Stimulated activated CD8-positive, alpha-beta memory T cell treated with anti-CD3 and anti-CD28 coated beads, Interleukin-7, amount 100 ng/mL, for 48 hours (primary cell): ENCODE measurements at regions not wholly inside any gene's neighbourhood (a gene's known extent, or its start where the extent isn't known, plus 50 kb on each side); places are given as distances from the start of the nearest gene placed in this dataset.

ENCODE experiments used
- DNase-seq, 2 donors: peaks; one replicate each; pipeline ENCODE4 v3.0.0-alpha.2; 2020; ENCODE audit warnings: low read depth in 1 of 2; ENCODE audit errors: extremely low read depth in 1 of 2

DNA sequence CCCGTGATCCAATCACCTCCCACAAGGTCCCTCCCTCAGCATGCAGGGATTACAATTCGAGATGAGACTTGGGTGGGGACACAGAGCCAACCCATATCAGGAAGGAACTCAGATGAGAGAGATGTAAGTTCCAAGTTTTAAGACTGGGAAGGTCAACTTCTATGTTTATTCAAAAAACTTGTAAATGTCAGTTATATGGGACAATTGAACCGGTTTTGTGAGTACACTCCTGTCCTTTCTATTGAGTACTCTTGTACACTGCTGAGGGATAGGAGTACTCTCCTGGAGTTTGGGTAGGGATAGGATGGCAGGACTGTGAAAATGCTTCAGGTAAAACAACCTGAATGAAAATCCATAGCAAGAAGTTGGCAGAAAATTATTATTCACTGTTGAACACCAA, 239.1 kb downstream of the ZNF674 start:
- no peak for DNase-seq

DNA sequence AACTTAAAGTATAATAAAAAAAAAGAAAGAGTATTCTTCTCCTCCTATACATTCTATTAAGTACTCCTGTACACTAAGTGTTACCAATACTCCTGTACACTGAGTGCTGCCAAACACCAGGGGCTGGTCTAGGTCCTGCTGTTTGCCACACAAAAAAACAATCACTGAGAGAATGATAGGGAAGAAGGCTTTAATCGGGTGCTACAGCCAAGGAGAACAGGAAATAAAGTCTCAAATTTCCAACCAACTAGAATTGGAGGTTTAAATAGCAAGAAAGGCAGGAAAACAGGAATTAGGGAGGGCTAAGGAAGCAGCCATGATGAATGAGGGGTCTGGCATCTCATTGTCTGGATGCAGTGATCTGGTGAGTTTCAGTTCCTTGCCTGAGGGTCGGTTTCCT, 239.8 kb downstream of the ZNF674 start:
- DNase-seq = no peak

DNA sequence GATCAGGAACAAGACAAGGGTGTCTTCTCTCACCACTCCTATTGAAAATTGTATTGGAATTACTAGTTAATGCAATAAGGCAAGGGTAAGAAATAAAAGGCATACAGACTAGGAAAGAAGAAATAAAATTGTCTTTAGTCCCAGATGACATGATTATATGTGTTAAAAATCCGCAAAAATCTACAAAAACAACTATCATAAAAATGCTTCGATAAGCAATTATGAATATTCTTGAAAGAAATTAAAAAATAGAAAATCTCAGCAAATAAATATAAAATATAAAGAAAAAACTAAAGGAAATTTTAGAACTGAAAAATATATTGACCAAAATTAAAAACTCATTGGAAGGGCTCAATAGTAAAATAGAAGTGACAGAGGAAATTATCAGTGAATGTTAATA, 243.3 kb downstream of the ZNF674 start:
- no peak for DNase-seq

DNA sequence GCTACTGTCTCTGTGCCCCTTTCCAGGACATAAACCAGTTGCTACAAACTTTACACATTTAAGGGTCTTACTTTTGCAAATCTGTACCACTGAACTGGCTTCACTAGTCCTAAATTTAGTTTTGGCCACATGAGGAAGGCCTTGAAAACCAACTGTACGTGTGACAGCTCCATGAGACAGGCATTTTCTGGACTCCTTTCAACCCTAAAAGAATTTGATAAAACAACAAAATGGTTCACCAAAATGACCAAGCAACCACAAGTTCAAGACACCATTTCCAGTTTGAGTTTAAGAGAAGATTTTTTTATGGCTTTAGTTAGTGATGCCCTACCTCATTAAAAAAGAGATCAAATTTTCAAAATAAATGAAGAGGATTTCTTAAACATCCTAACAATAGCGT, 246.4 kb downstream of the ZNF674 start:
- DNase-seq = no peak

DNA sequence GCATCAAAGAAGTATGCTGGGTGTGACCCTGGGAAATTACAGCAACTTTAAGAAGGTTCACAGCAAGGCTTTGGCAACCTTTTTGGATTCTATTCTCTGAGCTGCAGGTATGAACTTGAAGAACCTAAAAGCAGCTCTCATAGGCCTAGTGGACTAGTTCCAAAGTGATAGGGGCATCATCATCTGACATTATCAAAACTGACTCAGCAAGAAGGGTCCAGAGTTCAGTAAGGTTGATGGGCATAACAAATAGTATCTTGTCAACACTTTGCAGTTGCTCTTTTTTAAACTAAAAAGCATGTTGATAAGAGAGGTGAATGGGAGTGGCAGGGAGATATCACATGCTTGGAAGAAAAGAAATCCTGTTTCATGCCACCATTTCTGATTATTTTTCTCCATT, 249.3 kb downstream of the ZNF674 start:
- no peak for DNase-seq

DNA sequence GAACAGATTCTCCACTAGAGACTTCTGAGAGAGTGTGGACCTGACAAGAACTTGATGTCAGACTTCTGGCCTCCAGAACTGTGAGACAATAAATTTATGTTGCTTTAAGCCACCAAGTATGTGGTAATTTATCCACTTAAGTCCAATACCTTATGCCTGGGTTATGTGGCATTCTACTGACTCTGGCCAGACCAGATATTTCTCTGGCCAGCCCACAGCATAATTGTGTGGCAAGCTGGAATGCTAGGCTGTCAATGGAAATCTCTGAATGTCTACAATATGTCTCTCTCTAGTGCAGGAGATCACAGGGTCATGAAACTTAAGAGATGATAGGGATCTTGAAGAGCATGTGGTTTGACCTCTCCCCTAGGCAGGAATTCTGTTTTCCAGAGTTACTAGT, 251.0 kb downstream of the ZNF674 start:
- no peak for DNase-seq

DNA sequence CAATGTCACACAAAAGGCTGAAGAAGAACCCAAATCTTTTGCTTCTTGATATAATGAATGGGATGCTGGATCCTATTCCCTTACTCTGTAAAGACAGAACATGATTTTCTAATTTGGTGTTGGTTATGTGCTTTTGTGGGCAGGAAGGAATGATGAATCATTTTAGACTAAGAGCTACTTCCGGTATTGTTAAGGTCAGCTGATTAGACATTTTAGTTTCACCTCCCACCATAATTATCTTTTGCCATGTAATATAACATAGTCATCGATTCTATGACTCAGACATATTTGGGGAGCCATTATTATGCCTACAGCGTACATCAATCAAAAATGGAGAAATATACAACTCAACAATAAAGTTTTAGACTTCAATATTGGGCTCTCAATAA, 265.3 kb downstream of the ZNF674 start:
- DNase-seq = no peak

DNA sequence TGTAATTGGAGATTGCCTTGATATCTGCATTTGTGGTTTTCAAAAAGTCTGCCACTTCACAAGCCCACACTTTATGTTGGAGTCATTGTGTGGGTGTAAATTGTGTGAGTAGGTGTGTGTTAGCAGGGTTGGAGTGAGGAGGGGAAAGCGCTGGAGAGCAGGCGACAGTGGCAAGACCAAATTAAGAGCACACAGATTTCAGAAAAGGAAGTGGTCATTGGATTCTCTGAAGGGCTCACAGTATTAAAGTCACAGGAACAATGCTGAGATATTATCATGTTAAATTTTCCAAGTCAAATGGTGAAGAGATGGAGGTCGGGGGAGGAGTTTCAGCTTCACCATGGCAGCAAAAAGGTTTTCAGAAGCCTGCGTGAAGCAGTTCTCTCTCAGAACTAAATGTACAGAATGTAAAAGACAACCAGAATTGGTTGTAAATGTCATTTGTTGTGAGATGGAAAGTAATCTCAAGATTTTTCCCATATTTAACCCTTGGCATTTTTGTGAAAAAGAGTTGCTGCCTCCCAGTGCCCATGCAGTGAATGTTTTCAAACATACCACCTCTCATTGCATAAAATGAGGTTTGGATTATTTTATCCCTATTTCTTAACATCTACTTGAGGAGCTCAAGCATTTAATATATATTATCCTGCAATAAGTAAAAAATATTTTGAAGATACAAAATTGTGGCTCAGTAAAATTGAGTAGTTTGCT, 265.9 kb downstream of the ZNF674 start:
- no peak for DNase-seq

DNA sequence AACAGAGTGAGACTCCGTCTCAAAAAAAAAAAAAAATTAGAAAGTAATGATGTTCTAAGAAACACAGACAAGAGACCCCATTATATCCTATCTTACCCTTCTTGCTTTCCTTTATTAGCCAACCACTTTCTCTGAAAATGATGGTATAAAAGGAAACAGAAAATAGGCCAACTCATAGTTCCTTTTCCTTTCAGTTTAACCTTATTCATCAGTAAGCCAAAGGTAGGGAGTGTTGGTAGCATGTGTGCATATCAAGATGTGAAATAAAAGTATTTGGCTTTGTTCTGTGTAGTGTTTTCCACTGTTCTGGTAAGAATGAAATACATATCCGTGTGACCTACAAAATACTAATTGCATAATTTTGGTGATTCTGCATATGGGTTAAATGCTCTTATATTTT, 266.6 kb downstream of the ZNF674 start:
- no peak for DNase-seq

DNA sequence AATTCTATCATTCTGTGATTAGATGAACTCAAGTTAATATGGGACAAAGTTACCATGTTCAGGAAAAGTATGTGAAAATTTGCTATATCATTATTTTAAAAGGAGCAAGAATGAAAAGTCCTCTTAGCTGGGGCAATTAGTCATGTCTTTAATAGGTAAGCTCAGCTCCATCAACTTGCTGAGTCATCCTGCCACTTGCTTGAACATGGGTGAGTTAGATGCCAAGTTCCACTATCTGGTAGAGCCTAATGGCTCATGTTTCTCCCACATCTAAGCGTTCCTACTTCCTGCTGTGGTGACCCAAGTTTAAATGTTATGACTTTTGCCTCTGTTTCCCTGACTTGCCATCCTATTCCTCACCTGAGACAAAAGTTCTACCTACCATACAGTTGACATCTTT, 276.8 kb downstream of the ZNF674 start:
- DNase-seq = no peak

DNA sequence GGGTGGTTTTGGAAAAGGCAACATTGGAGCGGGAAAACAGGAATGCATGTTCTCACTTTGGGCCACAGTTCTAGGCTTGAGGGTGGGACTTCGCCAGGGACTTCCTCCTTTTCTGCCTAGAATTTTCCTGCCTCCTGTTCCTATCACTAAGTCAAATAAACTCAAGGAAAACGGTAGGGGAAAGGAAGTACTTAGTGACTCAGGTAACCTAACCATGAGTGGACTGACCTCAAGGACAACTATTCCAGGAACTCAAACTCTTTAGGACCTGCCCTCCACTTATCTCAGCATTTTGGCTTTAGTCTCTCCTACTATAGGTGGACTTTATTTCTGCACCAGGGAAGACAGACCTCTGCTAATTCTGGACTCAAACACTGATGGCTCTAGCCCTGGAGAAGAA, 281.7 kb downstream of the ZNF674 start:
- DNase-seq = no peak

DNA sequence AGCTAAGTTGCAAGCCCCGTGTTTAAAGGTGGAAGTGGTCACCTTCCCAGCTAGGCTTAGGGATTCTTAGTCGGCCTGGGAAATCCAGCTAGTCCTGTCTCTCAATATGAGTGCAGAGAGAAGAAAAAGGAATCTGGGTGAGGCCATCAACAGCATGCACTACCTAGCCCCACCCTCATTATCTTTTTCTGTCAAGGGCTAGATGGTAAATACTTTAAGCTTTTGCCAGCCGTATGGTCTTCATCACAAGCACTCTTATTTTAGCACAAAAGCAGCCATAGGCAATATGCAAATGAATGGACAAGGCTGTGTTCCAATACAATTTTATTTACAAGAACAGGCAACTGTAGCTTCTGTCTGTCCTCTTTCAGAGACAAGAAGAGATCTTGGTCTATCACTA, 282.9 kb downstream of the ZNF674 start:
- DNase-seq = no peak

DNA sequence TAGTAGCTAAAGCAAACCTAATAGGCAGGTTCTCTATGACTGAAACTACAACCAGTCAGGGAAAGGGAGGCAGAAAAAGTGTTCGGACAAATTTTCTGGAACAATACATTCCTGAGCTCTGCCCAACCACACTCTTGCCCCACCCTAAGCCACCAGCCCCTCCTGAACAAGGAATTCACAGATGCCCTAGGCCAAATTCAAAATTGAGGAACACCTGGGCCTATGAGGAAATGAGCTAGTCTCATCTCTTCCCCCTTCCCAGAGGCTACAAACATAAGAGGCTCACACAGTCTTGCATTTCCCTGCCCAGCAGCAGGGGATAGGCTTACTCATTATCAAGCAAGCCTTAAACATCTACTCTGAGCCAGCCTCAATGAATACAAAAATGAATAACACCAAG, 284.7 kb downstream of the ZNF674 start:
- no peak for DNase-seq

DNA sequence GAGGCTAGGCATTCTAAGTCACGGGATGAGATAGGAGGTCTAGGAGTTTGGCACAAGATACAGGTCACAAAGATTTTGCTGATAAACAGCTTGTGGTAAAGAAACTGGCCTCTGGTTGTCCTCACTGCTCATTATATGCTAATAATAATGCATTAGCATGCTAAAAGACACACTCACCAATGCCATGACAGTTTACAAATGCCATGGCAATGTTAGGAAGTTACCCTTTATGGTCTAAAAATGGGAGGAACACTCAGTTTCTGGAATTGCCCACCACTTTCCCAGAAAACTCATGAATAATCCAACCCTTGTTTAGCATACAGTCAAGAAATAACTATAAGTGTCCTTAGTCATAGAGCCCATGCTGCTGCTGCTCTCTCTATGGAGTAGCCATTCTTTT, 286.9 kb downstream of the ZNF674 start:
- DNase-seq = no peak

DNA sequence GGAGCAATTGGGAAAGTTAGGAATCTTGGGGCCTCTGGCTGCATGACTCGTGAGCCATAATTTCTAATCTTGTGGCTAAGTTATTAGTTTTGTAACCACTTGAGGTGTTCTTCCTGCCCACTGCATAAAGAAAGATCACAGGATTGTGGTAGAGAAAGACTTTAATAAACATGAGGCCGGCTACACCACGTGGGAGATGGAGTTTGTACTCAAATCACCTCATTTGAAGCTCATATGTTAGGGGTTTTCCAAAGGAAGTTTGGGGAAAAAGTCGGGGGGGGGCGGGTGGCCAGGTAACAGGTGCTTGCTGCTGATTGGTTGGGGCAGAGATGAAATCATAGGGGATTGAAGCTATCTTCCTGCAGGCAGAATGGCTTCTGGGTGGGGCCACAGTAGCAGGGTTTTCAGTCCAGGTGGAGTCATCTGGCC, 287.8 kb downstream of the ZNF674 start:
- DNase-seq = no peak

DNA sequence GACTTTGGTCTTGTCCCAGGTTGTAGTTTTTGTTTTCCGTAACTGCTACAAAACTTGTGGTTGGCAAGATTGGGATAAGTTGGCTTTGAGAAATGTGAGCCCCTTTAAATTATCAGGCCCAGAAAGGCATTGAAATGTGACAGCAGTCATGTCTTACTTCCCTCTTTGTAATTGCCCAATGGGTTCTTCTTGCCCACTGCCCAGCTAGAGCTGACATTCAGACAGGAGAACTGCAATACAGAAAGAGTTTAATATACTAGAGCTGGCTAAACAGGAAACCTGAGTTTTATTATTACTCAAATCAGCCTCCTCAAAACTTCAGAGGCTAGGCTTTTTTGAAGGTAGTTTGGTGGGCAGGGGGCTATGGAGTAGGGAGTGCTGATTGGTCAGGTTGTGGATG, 288.3 kb downstream of the ZNF674 start:
- no peak for DNase-seq

DNA sequence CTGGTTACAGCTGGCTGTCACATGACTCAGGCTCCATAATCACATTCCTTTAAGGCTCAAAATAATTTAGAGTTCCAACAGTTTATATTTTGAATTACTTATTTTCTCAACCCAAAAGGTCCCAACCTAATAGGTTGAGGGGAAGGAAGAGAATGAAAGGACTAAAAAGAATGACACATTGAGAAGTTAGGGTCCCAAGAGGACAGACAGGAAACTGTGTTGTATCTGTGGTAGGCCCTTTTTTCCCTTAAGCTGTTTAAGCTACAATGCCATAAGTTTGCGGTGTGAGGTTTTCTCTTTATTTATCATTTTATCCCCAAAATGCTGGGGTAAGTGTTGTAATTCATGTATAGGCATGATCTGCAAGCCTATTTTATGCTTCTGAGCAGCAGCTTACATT, 290.2 kb downstream of the ZNF674 start:
- no peak for DNase-seq

DNA sequence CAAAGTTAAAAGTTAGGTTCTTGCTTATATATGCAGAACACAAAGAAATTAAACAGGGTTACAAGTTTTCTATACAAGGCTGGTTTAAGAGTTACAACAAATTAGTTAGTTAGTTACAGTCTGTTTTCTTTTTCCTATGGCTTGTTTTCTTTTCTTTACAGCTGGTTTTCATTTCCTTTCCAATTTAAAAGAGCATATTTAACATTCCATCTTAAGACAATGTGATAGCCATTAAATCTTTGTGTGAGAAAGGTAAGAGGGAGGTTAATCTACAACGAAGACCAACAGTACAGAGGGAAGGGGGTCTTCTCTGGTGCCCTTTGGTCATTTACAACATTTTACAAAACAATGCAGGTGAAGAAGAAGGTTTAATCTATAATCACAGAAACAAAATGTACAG, 290.6 kb downstream of the ZNF674 start:
- no peak for DNase-seq

DNA sequence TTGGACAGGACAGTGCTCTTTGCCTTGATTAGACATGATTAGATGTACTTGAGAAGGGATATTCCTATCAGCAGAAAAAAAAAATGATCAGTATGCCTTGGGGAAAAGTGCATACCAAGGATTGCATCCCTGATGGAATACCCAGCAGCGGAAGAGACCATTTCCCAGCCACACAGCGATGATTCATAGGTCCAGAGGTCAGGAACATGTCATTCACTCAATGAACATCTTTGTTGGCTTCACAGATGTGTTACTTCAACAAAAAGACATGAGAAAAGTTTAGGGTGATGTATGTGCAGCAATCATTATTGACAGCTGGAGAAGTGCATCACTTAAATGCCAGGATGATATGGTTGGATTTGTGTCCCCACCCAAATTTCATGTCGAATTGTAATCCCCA, 293.5 kb downstream of the ZNF674 start:
- no peak for DNase-seq

DNA sequence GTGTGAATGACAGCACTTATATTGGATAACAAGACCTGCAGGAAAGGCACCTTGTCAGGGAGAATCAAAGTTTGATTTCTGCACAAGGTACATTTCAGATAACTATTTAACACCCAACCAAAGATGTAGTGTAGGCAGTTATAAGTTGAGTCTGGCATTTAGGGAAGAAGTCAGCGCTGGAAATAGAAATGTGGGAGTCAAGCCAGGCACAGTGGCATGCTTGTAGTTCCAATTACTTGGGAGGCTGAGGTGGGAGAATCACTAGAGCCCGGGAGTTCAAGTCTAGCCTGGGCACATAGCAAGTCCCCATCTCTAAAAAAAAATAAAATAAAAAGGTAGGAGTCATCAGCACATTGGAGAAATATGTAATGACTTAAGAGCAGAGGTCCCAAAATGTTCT, 295.1 kb downstream of the ZNF674 start:
- no peak for DNase-seq

DNA sequence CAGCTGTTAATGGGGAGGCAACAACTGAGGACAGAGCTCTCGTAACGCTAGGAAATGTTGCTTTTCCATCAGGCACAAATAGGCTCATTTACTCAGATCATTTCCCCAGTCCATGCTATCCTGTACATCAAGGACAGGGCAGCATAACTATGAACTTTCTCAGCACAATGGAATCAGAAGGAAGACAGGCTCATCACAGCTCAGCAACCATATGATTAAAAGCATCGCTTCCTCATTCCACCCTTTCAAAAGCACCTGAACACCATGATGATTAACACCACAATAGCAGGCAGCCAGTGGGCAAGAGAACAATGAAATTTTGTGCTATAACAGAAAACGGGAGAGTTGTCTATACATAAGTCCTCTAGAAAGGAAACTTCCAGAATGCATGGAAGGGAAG, 297.8 kb downstream of the ZNF674 start:
- DNase-seq = no peak

DNA sequence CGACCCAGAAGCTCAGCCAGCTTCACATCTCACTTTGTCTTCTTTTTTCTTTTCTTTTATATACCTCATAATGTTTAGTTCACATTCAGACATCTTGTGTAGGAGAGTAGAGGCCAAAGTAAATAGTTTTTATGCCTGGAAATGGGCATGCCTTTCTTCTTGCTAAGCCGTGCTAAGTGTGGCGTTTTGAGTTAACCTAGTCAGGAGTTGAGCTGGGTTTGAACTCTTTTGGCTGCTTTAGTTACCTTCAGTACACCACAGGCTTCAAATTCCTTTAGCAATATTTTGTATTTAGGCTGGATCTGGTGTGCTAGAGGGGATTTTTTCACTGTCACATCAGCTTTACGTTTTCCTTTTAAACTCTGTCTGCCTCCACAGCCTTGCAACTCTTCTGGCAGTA, 300.8 kb downstream of the ZNF674 start:
- no peak for DNase-seq

DNA sequence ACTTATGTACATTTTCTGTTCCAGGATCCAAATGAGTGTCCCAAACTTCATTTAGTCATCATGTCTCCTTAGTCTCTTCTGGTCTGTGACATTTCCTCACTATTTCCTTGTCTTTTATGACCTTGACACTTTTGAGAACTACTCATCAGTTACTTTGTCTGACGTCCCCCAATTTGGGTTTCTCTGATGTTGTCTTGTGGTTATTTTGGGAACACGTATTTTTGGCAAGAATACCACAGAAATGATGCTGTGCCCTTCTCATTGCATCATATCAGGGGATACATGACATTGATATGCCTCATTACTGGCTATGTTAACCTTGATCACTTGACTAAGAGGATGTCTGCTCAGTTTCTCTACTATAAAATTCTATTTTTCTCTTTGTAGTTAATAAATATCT, 308.8 kb downstream of the ZNF674 start:
- DNase-seq = no peak
